Activated naive CD8-positive, alpha-beta T cell treated with anti-CD3 and anti-CD28 coated beads, Interleukin-2, amount 50 U/mL, for 24 hours (primary cell): ENCODE measurements at regions not wholly inside any gene's neighbourhood (a gene's known extent, or its start where the extent isn't known, plus 50 kb on each side); places are given as distances from the start of the nearest gene placed in this dataset.
A peak's percentile ranks its signal among the peaks of the same experiment; 100 is the strongest.

ENCODE experiments used
- ATAC-seq: fragments of 150-1000 bp; cut with Tn5 transposase; one replicate; pipeline ENCODE4 v1.10.0; 2021
- DNase-seq: peaks from one replicate; pipeline ENCODE4 v3.0.0; 2021
- H3K27ac Mint-ChIP-seq: one replicate; pipeline ENCODE4 v1.8.0; 2021; ENCODE audit warnings: mild to moderate bottlenecking, mixed read lengths
- H3K27me3 Mint-ChIP-seq: one replicate; pipeline ENCODE4 v1.8.0; 2021; ENCODE audit warnings: mixed read lengths
- H3K36me3 Mint-ChIP-seq: one replicate; pipeline ENCODE4 v1.8.0; 2021; ENCODE audit warnings: low read depth, mixed read lengths
- H3K4me1 Mint-ChIP-seq: one replicate; pipeline ENCODE4 v1.8.0; 2021; ENCODE audit warnings: mixed read lengths
- H3K4me3 Mint-ChIP-seq: one replicate; pipeline ENCODE4 v1.8.0; 2021; ENCODE audit warnings: mild to moderate bottlenecking, moderate library complexity, mixed read lengths
- H3K9me3 Mint-ChIP-seq: one replicate; pipeline ENCODE4 v1.8.0; 2021; ENCODE audit warnings: mixed read lengths

DNA sequence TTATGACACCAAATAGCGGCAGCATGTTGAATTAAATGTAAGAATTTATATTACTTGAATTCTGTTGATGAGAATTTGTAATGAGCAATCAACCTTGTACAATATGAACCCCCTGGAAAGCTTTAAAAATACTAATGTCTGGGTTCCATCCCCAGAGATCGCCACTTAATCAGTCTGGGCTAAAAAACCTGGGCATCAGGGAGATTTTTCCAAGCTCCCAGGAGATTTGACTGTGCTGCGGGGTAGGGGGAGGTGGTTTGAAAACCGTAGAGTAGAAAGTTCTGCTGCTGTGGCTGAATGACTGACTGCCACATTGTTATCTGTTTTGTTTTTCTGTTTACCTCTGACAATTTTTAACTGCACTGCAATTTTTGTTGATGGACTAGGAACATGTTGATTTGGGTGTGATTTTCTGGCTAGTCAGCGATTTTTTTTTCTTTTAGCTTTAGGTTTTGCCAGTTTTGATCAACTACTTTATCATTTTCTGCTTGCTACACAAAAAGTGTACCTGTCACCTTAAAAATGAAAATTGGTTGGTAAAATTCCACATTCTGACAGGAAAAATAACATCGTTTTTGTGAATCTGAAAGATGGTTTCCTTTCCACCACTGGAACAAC, 79.3 kb downstream of the PCTP start:
- no peak overlapping the region for H3K27ac Mint-ChIP-seq
- no peak for DNase-seq

DNA sequence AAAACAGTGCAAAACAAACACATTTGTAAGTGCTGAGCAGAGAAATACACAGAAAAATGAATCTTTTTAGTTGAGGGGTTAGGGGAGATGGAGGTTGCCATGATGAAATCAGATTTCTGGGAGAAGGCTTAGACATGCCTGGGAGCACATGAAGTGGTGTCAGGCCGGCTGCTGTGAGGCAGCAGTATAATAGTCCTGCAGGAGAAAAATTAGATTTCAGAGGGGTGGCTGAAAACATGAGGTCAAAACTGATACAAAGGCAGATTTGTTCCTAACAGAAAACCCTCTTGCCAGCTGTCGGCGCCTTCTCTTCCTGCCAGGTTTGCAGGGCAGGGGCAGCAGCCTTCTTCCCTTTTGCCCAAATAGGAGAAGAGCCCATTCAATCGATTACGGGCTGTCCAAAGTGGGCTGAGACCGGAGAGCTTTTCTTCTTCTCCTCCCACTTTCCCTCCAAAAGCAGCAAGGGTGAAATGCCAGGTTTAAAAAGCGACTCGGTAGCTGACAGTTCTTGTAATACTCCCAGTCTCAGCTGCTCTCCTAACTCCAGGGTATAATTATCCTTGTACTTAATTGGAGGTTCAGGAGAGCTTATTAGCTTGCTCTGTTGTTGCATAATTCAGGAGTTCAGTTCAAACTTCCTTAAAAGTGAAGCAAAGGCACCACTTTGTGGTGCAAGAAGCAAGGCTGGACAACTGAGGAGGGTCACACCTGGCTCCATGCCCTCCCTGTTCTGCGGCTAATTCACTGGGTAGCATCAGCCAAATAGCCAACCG, 80.0 kb downstream of the PCTP start:
- H3K4me3 Mint-ChIP-seq, result no peak overlapping the region
- no peaks in the 10 kb centered on the region for H3K9me3 Mint-ChIP-seq
- peaks cover 7% of the 10 kb centered on the region for H3K27me3 Mint-ChIP-seq
- DNase-seq (no peak), ATAC-seq (no peak)
- no peak overlapping the region for H3K27ac Mint-ChIP-seq
- no peaks in the 10 kb centered on the region for H3K4me1 Mint-ChIP-seq
- no peaks in the 10 kb centered on the region for H3K36me3 Mint-ChIP-seq

More for the DNA sequence above, 79.3 kb downstream of the PCTP start:
- no peaks in the 10 kb centered on the region for H3K36me3 Mint-ChIP-seq
- H3K9me3 Mint-ChIP-seq, result no peaks in the 10 kb centered on the region
- H3K27me3 Mint-ChIP-seq, result peaks cover 7% of the 10 kb centered on the region
- H3K4me3 Mint-ChIP-seq, result no peak overlapping the region
- no peak for ATAC-seq
- no peaks in the 10 kb centered on the region for H3K4me1 Mint-ChIP-seq

DNA sequence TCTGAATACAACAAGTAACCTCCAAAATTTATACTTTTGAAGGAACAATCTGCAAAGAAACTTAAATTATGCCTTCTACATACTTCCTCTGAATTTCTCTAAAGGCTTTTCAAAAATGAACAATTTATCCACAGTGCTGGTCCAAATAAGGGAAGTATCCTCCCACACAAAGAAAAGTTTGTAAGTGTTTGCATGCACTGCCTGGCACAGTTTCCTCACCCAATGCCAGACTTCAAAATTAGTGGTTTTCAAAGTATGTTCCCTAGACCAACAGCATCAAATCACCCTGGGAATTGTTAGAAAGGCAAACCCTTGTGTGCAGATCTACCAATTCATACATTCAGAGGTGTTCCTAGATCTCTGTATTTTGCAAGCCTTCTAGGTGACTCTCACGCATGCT, 82.5 kb downstream of the PCTP start:
- peaks cover 7% of the 10 kb centered on the region for H3K27me3 Mint-ChIP-seq
- H3K4me3 Mint-ChIP-seq, result no peak overlapping the region
- H3K36me3 Mint-ChIP-seq, result no peaks in the 10 kb centered on the region
- no peak for DNase-seq
- H3K27ac Mint-ChIP-seq, result no peak overlapping the region
- H3K9me3 Mint-ChIP-seq, result no peaks in the 10 kb centered on the region
- ATAC-seq, result no peak
- H3K4me1 Mint-ChIP-seq, result no peaks in the 10 kb centered on the region

GRCh38 chr17:55842405-55843158, 91.7 kb downstream of the PCTP start:
- peaks cover 5% of the 10 kb centered on the region for H3K27me3 Mint-ChIP-seq
- no peak overlapping the region for H3K27ac Mint-ChIP-seq
- ATAC-seq (no peak), DNase-seq (no peak)
- no peaks in the 10 kb centered on the region for H3K4me1 Mint-ChIP-seq
- no peaks in the 10 kb centered on the region for H3K36me3 Mint-ChIP-seq
- H3K4me3 Mint-ChIP-seq, result no peak overlapping the region
- no peaks in the 10 kb centered on the region for H3K9me3 Mint-ChIP-seq

DNA sequence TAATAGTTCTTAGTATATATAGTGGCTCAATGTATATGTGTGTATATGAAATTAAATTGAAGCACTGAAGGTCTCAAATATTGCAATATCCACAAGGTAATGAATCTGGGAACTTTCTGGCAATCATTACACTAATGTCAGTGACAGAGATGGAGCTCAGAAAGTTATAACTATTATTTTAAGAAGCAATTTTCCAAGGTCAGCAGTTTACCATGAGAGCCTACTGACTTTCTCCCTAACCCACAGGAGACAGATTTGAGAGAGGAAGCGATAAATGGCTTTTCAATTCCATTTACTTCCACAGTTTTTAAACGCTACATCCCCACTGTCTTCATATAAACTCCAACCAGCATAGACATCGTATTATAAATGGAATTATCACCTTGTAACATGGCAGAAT, 92.9 kb downstream of the PCTP start:
- Mint-ChIP-seq H3K27me3 (peaks cover 5% of the 10 kb centered on the region), H3K27ac (no peak overlapping the region), H3K36me3 (no peaks in the 10 kb centered on the region), H3K4me1 (no peaks in the 10 kb centered on the region), H3K9me3 (no peaks in the 10 kb centered on the region), H3K4me3 (no peak overlapping the region)
- ATAC-seq (no peak), DNase-seq (no peak)

GRCh38 chr17:55845385-55845784, 94.5 kb downstream of the PCTP start:
- no peak overlapping the region for H3K27ac Mint-ChIP-seq
- no peaks in the 10 kb centered on the region for H3K4me1 Mint-ChIP-seq
- ATAC-seq (peak; percentile 69), DNase-seq (peak; percentile 44)
- no peaks in the 10 kb centered on the region for H3K36me3 Mint-ChIP-seq
- H3K4me3 Mint-ChIP-seq, result no peak overlapping the region
- H3K27me3 Mint-ChIP-seq, result peaks cover 5% of the 10 kb centered on the region
- no peaks in the 10 kb centered on the region for H3K9me3 Mint-ChIP-seq

DNA sequence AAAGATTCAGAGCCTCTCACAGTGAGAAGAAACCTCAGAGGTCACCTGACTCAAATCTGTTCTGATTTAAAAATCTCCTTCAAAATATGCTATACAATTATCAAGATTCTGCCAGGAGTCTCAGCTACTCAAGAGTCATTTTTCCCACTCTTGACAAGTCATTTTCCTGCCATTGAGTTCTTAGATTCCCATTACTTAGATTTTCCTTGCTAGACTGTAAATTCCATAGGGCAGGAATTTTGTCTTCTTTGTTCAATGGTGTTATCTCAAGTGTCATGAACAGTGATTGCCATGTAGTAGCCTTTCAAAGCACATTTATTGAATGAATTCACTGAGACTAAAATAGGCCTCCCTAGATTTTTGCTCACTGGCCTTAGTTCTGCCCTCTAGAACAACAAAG, 95.9 kb downstream of the PCTP start:
- Mint-ChIP-seq H3K36me3 (no peaks in the 10 kb centered on the region), H3K27ac (no peak overlapping the region), H3K4me3 (no peak overlapping the region), H3K27me3 (peaks cover 5% of the 10 kb centered on the region), H3K4me1 (no peaks in the 10 kb centered on the region), H3K9me3 (no peaks in the 10 kb centered on the region)
- DNase-seq (no peak), ATAC-seq (no peak)

DNA sequence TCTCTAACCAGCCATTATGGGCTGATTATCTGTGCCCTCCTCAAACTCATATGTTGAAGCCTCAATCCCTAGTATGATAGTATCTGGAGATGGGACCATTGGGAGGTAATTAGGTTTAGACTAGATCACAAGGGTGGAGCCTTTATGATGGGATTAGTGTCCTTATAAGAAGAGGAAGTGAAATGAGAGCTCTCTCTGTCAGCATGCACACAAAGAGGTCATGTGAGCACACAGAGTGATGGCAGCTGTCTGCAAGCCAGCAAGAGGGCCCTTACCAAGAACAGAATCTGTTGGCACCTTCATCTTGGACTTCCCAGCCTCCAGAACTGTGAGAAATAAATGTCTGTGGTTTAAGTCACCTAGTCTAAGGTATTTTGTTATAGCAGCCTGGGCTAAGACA, 101.9 kb downstream of the PCTP start:
- H3K9me3 Mint-ChIP-seq, result no peaks in the 10 kb centered on the region
- H3K4me1 Mint-ChIP-seq, result no peaks in the 10 kb centered on the region
- H3K27ac Mint-ChIP-seq, result no peak overlapping the region
- no peaks in the 10 kb centered on the region for H3K36me3 Mint-ChIP-seq
- no peaks in the 10 kb centered on the region for H3K27me3 Mint-ChIP-seq
- H3K4me3 Mint-ChIP-seq, result no peak overlapping the region
- DNase-seq (no peak), ATAC-seq (no peak)

DNA sequence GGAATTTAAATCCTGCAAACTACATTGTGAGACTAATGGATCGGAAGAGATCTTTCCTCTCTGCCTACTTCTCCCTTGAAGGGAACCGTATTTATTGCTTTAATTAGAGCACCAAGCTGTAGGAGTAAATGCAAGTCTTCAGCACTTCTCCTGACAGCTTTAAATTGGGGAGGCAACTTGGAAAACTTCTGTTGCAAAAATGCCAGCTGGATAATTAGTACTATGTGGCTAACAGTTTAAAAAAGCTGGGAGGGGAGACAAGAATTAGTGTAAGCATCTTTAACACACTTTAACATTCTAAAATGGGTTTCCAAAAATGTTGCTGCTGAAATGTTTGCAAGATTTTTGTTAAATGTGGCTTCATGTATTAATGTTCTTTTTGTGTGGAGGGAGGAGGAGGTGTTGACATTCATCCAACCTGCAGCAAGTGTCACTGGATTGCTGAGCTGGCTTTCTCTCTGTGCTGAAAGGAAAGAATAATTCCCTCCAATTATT, 108.5 kb downstream of the PCTP start:
- Mint-ChIP-seq H3K9me3 (no peaks in the 10 kb centered on the region), H3K4me3 (no peak overlapping the region), H3K4me1 (no peaks in the 10 kb centered on the region), H3K27ac (no peak overlapping the region), H3K27me3 (peaks cover 3% of the 10 kb centered on the region), H3K36me3 (no peaks in the 10 kb centered on the region)
- no peak for ATAC-seq
- no peak for DNase-seq

GRCh38 chr17:55865072-55865762, 114.4 kb downstream of the PCTP start:
- H3K4me3 Mint-ChIP-seq, result no peak overlapping the region
- no peak overlapping the region for H3K27ac Mint-ChIP-seq
- H3K4me1 Mint-ChIP-seq, result no peaks in the 10 kb centered on the region
- H3K9me3 Mint-ChIP-seq, result peaks cover 8% of the 10 kb centered on the region
- ATAC-seq (no peak), DNase-seq (no peak)
- H3K36me3 Mint-ChIP-seq, result no peaks in the 10 kb centered on the region
- peaks cover 3% of the 10 kb centered on the region for H3K27me3 Mint-ChIP-seq

DNA sequence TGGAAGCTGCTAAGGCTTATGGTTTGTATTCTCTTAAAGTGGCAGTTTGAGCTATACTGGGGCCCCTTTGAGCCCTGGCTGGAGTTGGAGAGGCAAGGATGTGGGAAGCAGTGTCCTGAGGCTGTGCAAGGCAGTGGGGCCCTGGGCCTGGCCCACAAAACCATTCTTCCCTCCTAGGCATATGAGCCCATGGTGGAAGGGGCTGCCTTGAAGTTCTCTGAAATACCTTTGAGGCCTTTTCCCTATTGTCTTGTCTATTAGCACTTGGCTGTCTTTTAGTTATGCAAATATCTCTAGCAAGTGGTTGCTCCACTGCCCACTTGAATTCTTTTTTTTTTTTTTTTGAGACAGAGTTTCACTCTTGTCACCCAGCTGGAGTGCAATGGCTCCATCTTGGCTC, 119.2 kb downstream of the PCTP start:
- peaks cover 8% of the 10 kb centered on the region for H3K9me3 Mint-ChIP-seq

DNA sequence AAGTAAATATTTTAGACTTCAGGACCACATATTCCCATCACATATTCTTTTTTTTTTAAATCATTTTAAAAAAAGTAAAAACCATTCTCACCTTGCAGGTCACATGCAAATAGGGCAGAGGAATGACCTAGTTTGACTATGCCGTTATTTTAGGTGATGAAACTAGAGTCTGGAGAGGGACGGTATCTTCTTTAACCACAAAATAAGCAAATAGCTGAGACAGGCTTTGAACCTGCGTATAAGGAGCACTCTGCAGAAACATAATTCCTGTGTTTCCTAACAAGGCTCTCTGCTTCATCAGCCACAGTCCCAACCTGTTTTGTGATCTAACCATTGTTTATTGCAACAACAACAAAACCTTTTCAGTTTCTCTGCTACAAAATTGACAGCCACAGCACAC, 121.5 kb downstream of the PCTP start:
- H3K9me3 Mint-ChIP-seq, result peaks cover under 1% of the 10 kb centered on the region
- ATAC-seq (no peak), DNase-seq (no peak)
- H3K27me3 Mint-ChIP-seq, result peaks cover 2% of the 10 kb centered on the region
- no peaks in the 10 kb centered on the region for H3K36me3 Mint-ChIP-seq
- H3K4me3 Mint-ChIP-seq, result no peak overlapping the region
- H3K27ac Mint-ChIP-seq, result no peak overlapping the region
- H3K4me1 Mint-ChIP-seq, result no peaks in the 10 kb centered on the region

More for the DNA sequence above, 119.2 kb downstream of the PCTP start:
- DNase-seq, result no peak
- H3K27ac Mint-ChIP-seq, result no peak overlapping the region
- H3K4me3 Mint-ChIP-seq, result no peak overlapping the region
- no peak for ATAC-seq
- H3K27me3 Mint-ChIP-seq, result peaks cover 1% of the 10 kb centered on the region
- no peaks in the 10 kb centered on the region for H3K4me1 Mint-ChIP-seq
- H3K36me3 Mint-ChIP-seq, result no peaks in the 10 kb centered on the region

DNA sequence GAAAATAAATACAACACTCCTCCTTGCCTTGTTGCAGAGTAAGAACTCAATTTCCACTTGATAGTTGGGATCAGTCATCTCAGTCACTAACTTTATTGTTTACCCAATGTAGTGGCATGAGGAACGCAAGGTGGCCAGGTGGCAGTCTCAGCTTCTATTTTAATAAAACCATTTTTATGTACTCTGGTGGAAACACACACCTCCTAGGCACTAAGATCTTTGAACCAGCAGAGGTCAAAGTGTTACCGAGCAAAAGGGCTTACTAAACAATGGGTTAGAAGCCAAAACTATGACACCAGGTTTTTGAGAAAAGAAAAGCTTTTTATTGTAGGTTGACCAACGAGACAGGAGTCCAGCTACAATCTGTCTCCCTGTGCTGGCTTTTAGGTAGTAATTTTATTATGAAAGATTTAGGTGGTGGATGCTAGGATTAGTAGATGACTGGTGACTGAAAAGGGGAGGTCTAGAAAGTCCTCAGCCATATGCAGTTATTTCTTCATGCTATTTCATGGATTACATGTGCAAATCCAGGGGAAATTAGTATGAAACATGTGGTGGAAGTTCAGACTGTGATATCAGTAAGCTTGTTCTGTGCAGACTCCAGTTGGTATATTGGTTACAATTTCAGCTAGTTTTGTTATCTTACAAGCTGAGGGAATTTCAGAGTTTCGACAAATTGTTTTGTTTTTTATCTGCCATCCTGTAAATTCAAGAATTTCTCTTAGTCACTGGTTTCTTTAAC, 122.3 kb downstream of the PCTP start:
- ATAC-seq, result no peak
- peaks cover 2% of the 10 kb centered on the region for H3K27me3 Mint-ChIP-seq

GRCh38 chr17:55883149-55883548, 132.3 kb downstream of the PCTP start:
- no peak overlapping the region for H3K4me3 Mint-ChIP-seq
- ATAC-seq (no peak), DNase-seq (no peak)
- H3K36me3 Mint-ChIP-seq, result no peaks in the 10 kb centered on the region
- H3K27ac Mint-ChIP-seq, result no peak overlapping the region
- no peaks in the 10 kb centered on the region for H3K4me1 Mint-ChIP-seq
- H3K9me3 Mint-ChIP-seq, result no peaks in the 10 kb centered on the region
- H3K27me3 Mint-ChIP-seq, result peaks cover 2% of the 10 kb centered on the region

More for the DNA sequence above, 122.3 kb downstream of the PCTP start:
- DNase-seq, result no peak
- H3K4me3 Mint-ChIP-seq, result no peak overlapping the region
- no peaks in the 10 kb centered on the region for H3K4me1 Mint-ChIP-seq
- no peaks in the 10 kb centered on the region for H3K36me3 Mint-ChIP-seq
- no peak overlapping the region for H3K27ac Mint-ChIP-seq
- no peaks in the 10 kb centered on the region for H3K9me3 Mint-ChIP-seq
